PC-9 (cell line): ENCODE measurements at regions not wholly inside any gene's neighbourhood (a gene's known extent, or its start where the extent isn't known, plus 50 kb on each side); places are given as distances from the start of the nearest gene placed in this dataset.

Experiments
- BruUV-seq: library from RNA; stranded (reverse); fragments of 400-500 nt; replicated peaks from 2 replicates; lab custom pipeline; 2021; lab: Mats Ljungman, UMichigan
- CTCF ChIA-PET: fragments of 300-600 bp; sonication (Branson Sonifier 250); formaldehyde crosslinking; loops from one replicate; lab custom pipeline; 2022; ENCODE audit warnings: antibody characterized with exemption; lab: Charles Lee
- POLR2A ChIA-PET: fragments of 300-600 bp; sonication (Branson Sonifier 250); formaldehyde crosslinking; loops from one replicate; lab custom pipeline; 2022; ENCODE audit warnings: antibody characterized with exemption; ENCODE audit not compliant: unreplicated experiment; lab: Charles Lee
- DNase-seq, 2 experiments: peaks; one replicate each; pipeline versions ENCODE4 v3.0.0 to v3.0.0-alpha.2; 2015 to 2022; ENCODE audit warnings: mixed read lengths in 1 of 2
- H2AFZ ChIP-seq: fragments of 200-600 bp; sonication (generic); 2 replicates; pipeline ENCODE4 v1.8.1; 2017; ENCODE audit warnings: antibody characterized with exemption
- H3F3A ChIP-seq: fragments of 200-600 bp; sonication (generic); 2 replicates; pipeline ENCODE4 v1.8.1; 2017; ENCODE audit warnings: antibody characterized with exemption, mild to moderate bottlenecking, low read depth; ENCODE audit not compliant: insufficient read depth
- H3K27ac ChIP-seq: fragments of 200-600 bp; sonication (generic); 2 replicates; pipeline ENCODE4 v1.6.1; 2016; ENCODE audit warnings: mixed run types
- H3K27me3 ChIP-seq: fragments of 200-600 bp; sonication (generic); 2 replicates; pipeline ENCODE4 v1.6.1; 2016; ENCODE audit warnings: low read depth, mixed run types; ENCODE audit not compliant: insufficient read depth
- H3K36me3 ChIP-seq: fragments of 200-600 bp; sonication (generic); 2 replicates; pipeline ENCODE4 v1.6.1; 2016; ENCODE audit warnings: low read depth, mixed run types
- H3K4me1 ChIP-seq: fragments of 200-600 bp; sonication (generic); replicated peaks from 2 replicates; pipeline ENCODE4 v1.6.1; 2016; ENCODE audit warnings: mixed run types; ENCODE audit not compliant: insufficient read depth
- H3K4me2 ChIP-seq: fragments of 200-600 bp; sonication (generic); 2 replicates; pipeline ENCODE4 v1.6.1; 2017; ENCODE audit warnings: mixed run types
- H3K4me3 ChIP-seq: fragments of 200-600 bp; sonication (generic); 2 replicates; pipeline ENCODE4 v1.6.1; 2016; ENCODE audit warnings: mixed run types
- H3K79me2 ChIP-seq: fragments of 200-600 bp; sonication (generic); 2 replicates; pipeline ENCODE4 v1.6.1; 2017; ENCODE audit warnings: low read depth, mixed run types
- H3K9me2 ChIP-seq: fragments of 200-600 bp; sonication (generic); 2 replicates; pipeline ENCODE4 v1.8.1; 2017; ENCODE audit warnings: mild to moderate bottlenecking; ENCODE audit not compliant: insufficient read depth
- H3K9me3 ChIP-seq: fragments of 200-600 bp; sonication (generic); 2 replicates; pipeline ENCODE4 v1.8.1; 2016; ENCODE audit warnings: low read depth; ENCODE audit not compliant: insufficient read depth
- H4K20me1 ChIP-seq: fragments of 200-600 bp; sonication (generic); 2 replicates; pipeline ENCODE4 v1.8.1; 2017; ENCODE audit not compliant: insufficient read depth
- EZH2 ChIP-seq: fragments of 200-600 bp; sonication (generic); IDR thresholded peaks from 2 replicates; pipeline ENCODE4 v1.8.0; 2017; ENCODE audit warnings: antibody characterized with exemption, low read depth
- intact Hi-C: fragments of 100-400 bp; cut with micrococcal nuclease; formaldehyde crosslinking; loops from one replicate; pipeline ENCODE4 v1.10.0; 2022; ENCODE audit not compliant: unreplicated experiment
- TF ChIP-seq, protein P1 (sequence below): fragments of 200-600 bp; sonication (generic); conservative IDR thresholded peaks from 2 replicates; pipeline ENCODE4 v1.6.1; 2017; ENCODE audit warnings: mixed run types, antibody characterized with exemption, mild to moderate bottlenecking, moderate library complexity

DNA sequence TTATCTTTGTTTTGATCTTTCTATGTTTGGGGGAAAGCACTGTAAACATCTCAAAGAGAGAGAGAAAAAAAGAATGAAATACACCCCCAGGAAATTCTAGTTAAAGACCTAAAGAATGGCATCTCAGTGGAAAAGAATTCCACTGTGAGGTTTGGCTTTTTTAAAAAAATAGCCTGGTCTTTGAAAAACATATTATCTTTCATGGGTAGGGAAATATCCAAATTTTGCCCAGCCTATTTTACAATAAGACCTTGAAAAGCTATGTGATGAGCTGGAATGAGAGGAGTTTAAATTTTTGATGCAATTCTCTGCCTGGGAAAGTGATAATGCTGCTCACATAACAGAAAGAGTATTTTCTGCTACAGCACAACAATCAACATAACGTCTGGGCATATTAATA lies 348.1 kb upstream of the WWC1 start:
- no peaks in the 10 kb centered on the region for H3K27me3 ChIP-seq
- no peak overlapping the region for H2AFZ ChIP-seq
- ChIA-PET CTCF (no interaction called here), POLR2A (interaction anchor here (0.7 kb wide), 1 partner anchor 37 kb away, joined by 4 read pairs; no protein-coding TSS in a partner anchor)
- no peak for TF ChIP-seq EZH2
- TF ChIP-seq, protein P1, sequence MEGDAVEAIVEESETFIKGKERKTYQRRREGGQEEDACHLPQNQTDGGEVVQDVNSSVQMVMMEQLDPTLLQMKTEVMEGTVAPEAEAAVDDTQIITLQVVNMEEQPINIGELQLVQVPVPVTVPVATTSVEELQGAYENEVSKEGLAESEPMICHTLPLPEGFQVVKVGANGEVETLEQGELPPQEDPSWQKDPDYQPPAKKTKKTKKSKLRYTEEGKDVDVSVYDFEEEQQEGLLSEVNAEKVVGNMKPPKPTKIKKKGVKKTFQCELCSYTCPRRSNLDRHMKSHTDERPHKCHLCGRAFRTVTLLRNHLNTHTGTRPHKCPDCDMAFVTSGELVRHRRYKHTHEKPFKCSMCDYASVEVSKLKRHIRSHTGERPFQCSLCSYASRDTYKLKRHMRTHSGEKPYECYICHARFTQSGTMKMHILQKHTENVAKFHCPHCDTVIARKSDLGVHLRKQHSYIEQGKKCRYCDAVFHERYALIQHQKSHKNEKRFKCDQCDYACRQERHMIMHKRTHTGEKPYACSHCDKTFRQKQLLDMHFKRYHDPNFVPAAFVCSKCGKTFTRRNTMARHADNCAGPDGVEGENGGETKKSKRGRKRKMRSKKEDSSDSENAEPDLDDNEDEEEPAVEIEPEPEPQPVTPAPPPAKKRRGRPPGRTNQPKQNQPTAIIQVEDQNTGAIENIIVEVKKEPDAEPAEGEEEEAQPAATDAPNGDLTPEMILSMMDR, result no peak
- H3K36me3 ChIP-seq, result no peaks in the 10 kb centered on the region
- no peaks in the 10 kb centered on the region for H3K9me2 ChIP-seq
- H4K20me1 ChIP-seq, result no peaks in the 10 kb centered on the region
- no peak overlapping the region for H3K4me2 ChIP-seq
- no peaks in the 10 kb centered on the region for H3K79me2 ChIP-seq
- no peak overlapping the region for H3K27ac ChIP-seq
- 0 out of 2 replicates have a peak, but pooled peaks cover 5% of the 10 kb centered on the region for H3F3A ChIP-seq
- H3K4me1 ChIP-seq, result peaks cover 16% of the 10 kb centered on the region; the same call in 1 of the 2 replicates
- no peaks in the 10 kb centered on the region for H3K9me3 ChIP-seq
- intact Hi-C loops, result no loop called here
- DNase-seq, result no peak
- BruUV-seq, result no TSS peak
- H3K4me3 ChIP-seq, result no peak overlapping the region

- POLR2A ChIA-PET, result no interaction called here
- Histone ChIP-seq H3K9me2 (no peaks in the 10 kb centered on the region), H3K27me3 (no peaks in the 10 kb centered on the region), H4K20me1 (no peaks in the 10 kb centered on the region), H3K79me2 (no peaks in the 10 kb centered on the region), H3F3A (0 out of 2 replicates have a peak, but pooled peaks cover 5% of the 10 kb centered on the region), H3K36me3 (no peaks in the 10 kb centered on the region), H3K4me3 (no peak overlapping the region), H3K27ac (peak overlapping the region; percentile 63; the same call in 1 of the 2 replicates), H3K4me2 (no peak overlapping the region), H3K9me3 (no peaks in the 10 kb centered on the region), H3K4me1 (peaks cover 16% of the 10 kb centered on the region; the same call in 1 of the 2 replicates), H2AFZ (no peak overlapping the region)
- TF ChIP-seq, protein P1, result no peak
- TF ChIP-seq EZH2, result no peak
- no TSS peak for BruUV-seq
- intact Hi-C loops, result no loop called here
- DNase-seq, result no peak
- CTCF ChIA-PET, result interaction anchor here (0.7 kb wide), 1 partner anchor 43 kb away, joined by 6 read pairs; no protein-coding TSS in a partner anchor
These were observed 347.2 kb upstream of the WWC1 start for GRCh38 chr5:167944121-167944852.

GRCh38 chr5:167945542-167946384 lies 345.7 kb upstream of the WWC1 start:
- H3F3A ChIP-seq, result 0 out of 2 replicates have a peak, but pooled peaks cover 5% of the 10 kb centered on the region
- H3K4me3 ChIP-seq, result no peak overlapping the region
- TF ChIP-seq, protein P1, result no peak
- TF ChIP-seq EZH2, result no peak
- H2AFZ ChIP-seq, result no peak overlapping the region; the same call in 1 of the 2 replicates
- intact Hi-C loops, result no loop called here
- H3K4me2 ChIP-seq, result peak overlapping the region; percentile 52
- peak overlapping the region; percentile 63 for H3K27ac ChIP-seq
- H3K79me2 ChIP-seq, result no peaks in the 10 kb centered on the region
- peaks cover 16% of the 10 kb centered on the region; the same call in 1 of the 2 replicates for H3K4me1 ChIP-seq
- DNase-seq, result peak; percentile 10 to 95
- H3K27me3 ChIP-seq, result no peaks in the 10 kb centered on the region
- no TSS peak for BruUV-seq
- H4K20me1 ChIP-seq, result no peaks in the 10 kb centered on the region
- no peaks in the 10 kb centered on the region for H3K9me2 ChIP-seq
- POLR2A ChIA-PET, result no interaction called here
- CTCF ChIA-PET, result no interaction called here
- no peaks in the 10 kb centered on the region for H3K36me3 ChIP-seq
- H3K9me3 ChIP-seq, result no peaks in the 10 kb centered on the region
